GM12872 (cell line): ENCODE measurements at regions not wholly inside any gene's neighbourhood (a gene's known extent, or its start where the extent isn't known, plus 50 kb on each side); places are given as distances from the start of the nearest gene placed in this dataset.

Experiments
- CTCF ChIP-seq: IDR thresholded peaks from 3 replicates; pipeline ENCODE4 v1.5.1; 2011; ENCODE audit warnings: low read depth, mild to moderate bottlenecking, low read length, moderate library complexity; ENCODE audit not compliant: insufficient read depth

- no peak for TF ChIP-seq CTCF
Observed at GRCh38 chr2:212732860-212733259, 194.3 kb upstream of the ERBB4 start.

DNA sequence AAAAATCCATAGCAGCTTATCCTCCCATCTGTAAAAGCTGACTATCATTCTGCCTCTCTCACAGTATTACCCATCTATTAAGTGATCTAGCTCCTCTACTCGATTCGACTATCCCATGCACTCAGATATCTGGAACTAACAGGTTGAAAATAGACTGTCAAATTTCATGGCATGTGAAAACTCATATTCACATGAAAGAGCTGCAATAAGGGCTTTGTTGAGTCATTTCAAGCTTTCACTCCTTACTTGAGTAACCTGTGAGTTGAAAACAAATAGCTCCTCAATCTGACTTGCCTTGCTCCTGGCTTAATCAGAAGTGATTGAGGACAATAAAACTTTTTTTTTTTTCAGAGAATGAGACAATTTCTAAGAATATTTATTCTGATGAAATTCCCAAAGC, 192.4 kb upstream of the ERBB4 start:
- no peak for TF ChIP-seq CTCF

GRCh38 chr2:212728717-212729116, 190.1 kb upstream of the ERBB4 start:
- TF ChIP-seq CTCF: no peak

- no peak for TF ChIP-seq CTCF
Observed at GRCh38 chr2:212727751-212728150, 189.1 kb upstream of the ERBB4 start.

GRCh38 chr2:212726403-212726802, 187.8 kb upstream of the ERBB4 start:
- TF ChIP-seq CTCF: no peak

GRCh38 chr2:212725180-212725579, 186.6 kb upstream of the ERBB4 start:
- TF ChIP-seq CTCF: no peak

DNA sequence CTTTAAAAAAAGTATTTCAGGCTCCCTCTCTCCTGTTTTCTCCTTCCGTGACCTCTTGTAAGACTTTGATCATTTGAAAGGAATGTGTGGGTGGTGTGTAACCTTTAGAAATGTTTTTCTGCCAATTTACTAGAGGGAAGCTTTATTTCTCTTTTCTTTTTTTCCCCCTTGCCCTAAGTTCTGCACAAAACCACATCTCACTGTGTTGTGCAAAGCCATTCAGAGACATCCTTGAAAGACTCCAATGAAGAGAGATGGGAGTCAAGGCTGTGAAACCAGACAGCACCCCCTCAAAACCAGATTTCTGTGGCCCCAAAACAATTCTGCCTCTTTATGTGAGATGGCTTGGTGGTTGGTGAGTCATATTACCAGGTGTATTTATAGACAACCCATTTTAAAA, 184.6 kb upstream of the ERBB4 start:
- TF ChIP-seq CTCF: no peak

GRCh38 chr2:212722046-212722445, 183.4 kb upstream of the ERBB4 start:
- TF ChIP-seq CTCF: no peak
